ENCODE measurements at regions not wholly inside any gene's neighbourhood (a gene's known extent, or its start where the extent isn't known, plus 50 kb on each side); places are given as distances from the start of the nearest gene placed in this dataset.

DNA sequence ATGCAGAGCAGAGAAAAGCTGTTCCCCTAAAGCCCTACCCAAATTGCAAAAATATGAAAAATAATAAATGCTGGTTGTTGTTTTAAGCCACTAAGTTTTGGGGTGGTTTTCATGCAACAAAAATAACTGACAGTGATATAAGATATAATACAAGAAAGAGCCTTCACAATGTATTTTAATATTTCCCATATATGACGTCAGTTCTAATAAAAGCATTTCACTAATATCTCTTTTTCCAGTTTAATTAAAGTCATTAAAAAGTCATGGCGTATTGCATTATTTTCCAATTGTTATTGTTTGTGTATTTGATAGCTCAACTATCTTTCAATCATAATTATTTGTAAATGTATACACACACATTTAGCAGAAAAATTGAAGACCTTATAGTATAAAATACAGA, 134.7 kb upstream of the EPHA7 start:
- intact Hi-C loops (cut with micrococcal nuclease) (no loop called here), dilution Hi-C loops (cut with MboI; ENCODE audit: extremely low pct_ligation_motif_present, low sequenced_read_pairs) (no loop called here)
- no peaks in the 10 kb centered on the region for H3K36me3 ChIP-seq (ENCODE audit: control insufficient read depth in 2 of 2, extremely low read depth in 1 of 2, insufficient read depth in 2 of 2, low read length in 2 of 2)
- H3K4me1 ChIP-seq (ENCODE audit: control insufficient read depth, extremely low read depth, insufficient read depth, low read length): no peaks in the 10 kb centered on the region
- DNase-seq (ENCODE audit: low read depth, low spot score) (no peak), FAIRE-seq (no peak)
- ChIA-PET POLR2A (no interaction called here), CTCF (no interaction called here)
- no peaks in the 10 kb centered on the region for H4K20me1 ChIP-seq (replicated peaks; ENCODE audit: control insufficient read depth, extremely low read depth, insufficient read depth, low read length)
- TF ChIP-seq EZH2 (IDR thresholded peaks at IDR 0.05; ENCODE audit: borderline replicate concordance, low read depth, low read length, severe bottlenecking) (no peak), CTCF (IDR thresholded peaks at IDR 0.05; ENCODE audit: extremely low read depth in 1 of 2, insufficient read depth in 1 of 2, low read depth in 1 of 2, low read length in 2 of 2) (no peak), FOS (IDR thresholded peaks at IDR 0.05; ENCODE audit: borderline replicate concordance, insufficient read depth, low read length) (no peak), GATA2 (IDR thresholded peaks at IDR 0.05; ENCODE audit: insufficient read depth, insufficient read length, low read depth, low read length) (no peak)
- BruUV-seq (replicated peaks): no TSS peak
- H3K9ac ChIP-seq (replicated peaks; ENCODE audit: extremely low read depth, insufficient read depth, low read length): no peak overlapping the region
- no peaks in the 10 kb centered on the region for H3K27me3 ChIP-seq (ENCODE audit: control insufficient read depth in 2 of 2, insufficient read depth in 2 of 2, low read length in 2 of 2)
- H3K79me2 ChIP-seq (ENCODE audit: control insufficient read depth, insufficient read depth, low read length): no peaks in the 10 kb centered on the region
- H3K27ac ChIP-seq (ENCODE audit: insufficient read depth, low read depth, low read length): no peak overlapping the region
- H2AFZ ChIP-seq (ENCODE audit: low read depth, low read length): no peak overlapping the region
- H3K9me3 ChIP-seq (replicated peaks; ENCODE audit: control insufficient read depth, insufficient read depth, low read length): no peaks in the 10 kb centered on the region
- H3K4me2 ChIP-seq (ENCODE audit: insufficient read depth, low read length): no peak overlapping the region
- no peaks in the 10 kb centered on the region for H3K9me1 ChIP-seq (replicated peaks; ENCODE audit: control insufficient read depth, extremely low read depth, insufficient read depth, low read length)
- H3K4me3 ChIP-seq (replicated peaks in 1 of 3; ENCODE audit: insufficient read depth in 1 of 3, low read depth in 1 of 3, low read length in 3 of 3): no peak overlapping the region

- dilution Hi-C loops (cut with MboI; ENCODE audit: extremely low pct_ligation_motif_present, low sequenced_read_pairs) (no loop called here), intact Hi-C loops (cut with micrococcal nuclease) (no loop called here)
- Histone ChIP-seq H3K9me1 (replicated peaks; ENCODE audit: control insufficient read depth, extremely low read depth, insufficient read depth, low read length) (no peaks in the 10 kb centered on the region), H3K79me2 (ENCODE audit: control insufficient read depth, insufficient read depth, low read length) (no peaks in the 10 kb centered on the region), H3K27me3 (ENCODE audit: control insufficient read depth in 2 of 2, insufficient read depth in 2 of 2, low read length in 2 of 2) (no peaks in the 10 kb centered on the region), H4K20me1 (replicated peaks; ENCODE audit: control insufficient read depth, extremely low read depth, insufficient read depth, low read length) (no peaks in the 10 kb centered on the region), H3K27ac (ENCODE audit: insufficient read depth, low read depth, low read length) (no peak overlapping the region), H3K4me1 (ENCODE audit: control insufficient read depth, extremely low read depth, insufficient read depth, low read length) (no peaks in the 10 kb centered on the region), H3K9ac (replicated peaks; ENCODE audit: extremely low read depth, insufficient read depth, low read length) (no peak overlapping the region), H3K9me3 (replicated peaks; ENCODE audit: control insufficient read depth, insufficient read depth, low read length) (no peaks in the 10 kb centered on the region), H3K36me3 (ENCODE audit: control insufficient read depth in 2 of 2, extremely low read depth in 1 of 2, insufficient read depth in 2 of 2, low read length in 2 of 2) (no peaks in the 10 kb centered on the region), H2AFZ (ENCODE audit: low read depth, low read length) (no peak overlapping the region), H3K4me2 (ENCODE audit: insufficient read depth, low read length) (no peak overlapping the region), H3K4me3 (replicated peaks in 1 of 3; ENCODE audit: insufficient read depth in 1 of 3, low read depth in 1 of 3, low read length in 3 of 3) (no peak overlapping the region)
- CTCF ChIA-PET: no interaction called here
- POLR2A ChIA-PET: no interaction called here
- FAIRE-seq (no peak), DNase-seq (ENCODE audit: low read depth, low spot score) (no peak)
- no peak for TF ChIP-seq JUN (IDR thresholded peaks at IDR 0.05; ENCODE audit: borderline replicate concordance, insufficient read depth, insufficient read length, low read depth)
- no peak for TF ChIP-seq CTCF (IDR thresholded peaks at IDR 0.05; ENCODE audit: extremely low read depth in 1 of 2, insufficient read depth in 1 of 2, low read depth in 1 of 2, low read length in 2 of 2)
- TF ChIP-seq GATA2 (IDR thresholded peaks at IDR 0.05; ENCODE audit: insufficient read depth, insufficient read length, low read depth, low read length): no peak
- no peak for TF ChIP-seq FOS (IDR thresholded peaks at IDR 0.05; ENCODE audit: borderline replicate concordance, insufficient read depth, low read length)
- TF ChIP-seq MAX (IDR thresholded peaks at IDR 0.05; ENCODE audit: insufficient read depth, insufficient read length): no peak
- TF ChIP-seq POLR2AphosphoS5 (IDR thresholded peaks at IDR 0.05; ENCODE audit: insufficient read depth, low read depth, low read length): no peak
- no peak for TF ChIP-seq MYC (IDR thresholded peaks at IDR 0.05; ENCODE audit: low read depth, low read length)
- TF ChIP-seq POLR2A (IDR thresholded peaks at IDR 0.05; ENCODE audit: low read depth, low read length): no peak
- TF ChIP-seq EZH2 (IDR thresholded peaks at IDR 0.05; ENCODE audit: borderline replicate concordance, low read depth, low read length, severe bottlenecking): no peak
- BruUV-seq (replicated peaks): no TSS peak
Measured at GRCh38 chr6:93550551-93551276, 131.4 kb upstream of the EPHA7 start.
